ENCODE measurements at regions not wholly inside any gene's neighbourhood (a gene's known extent, or its start where the extent isn't known, plus 50 kb on each side); places are given as distances from the start of the nearest gene placed in this dataset.

- no peak for TF ChIP-seq ZNF23 (tag by site-specific recombination; IDR thresholded peaks at IDR 0.05; ENCODE audit: borderline replicate concordance)
- TF ChIP-seq ZNF555 (tag by site-specific recombination; conservative IDR thresholded peaks at IDR 0.05), result no peak
- TF ChIP-seq ZSCAN5A (tag by site-specific recombination; IDR thresholded peaks at IDR 0.05), result no peak
- no peak for TF ChIP-seq ZNF140 (tag by site-specific recombination; IDR thresholded peaks at IDR 0.05)
- no peak for TF ChIP-seq ZBTB6 (tag by site-specific recombination; IDR thresholded peaks at IDR 0.05)
- no peak for TF ChIP-seq ZNF214 (tag by site-specific recombination; IDR thresholded peaks at IDR 0.05; ENCODE audit: borderline replicate concordance)
- no peak for TF ChIP-seq ZNF335 (tag by site-specific recombination; conservative IDR thresholded peaks at IDR 0.05)
- no peak for TF ChIP-seq ZXDB (tag by site-specific recombination; IDR thresholded peaks at IDR 0.05)
- TF ChIP-seq KLF10 (tag by site-specific recombination; IDR thresholded peaks at IDR 0.05), result no peak
- TF ChIP-seq ZNF16 (tag by site-specific recombination; IDR thresholded peaks at IDR 0.05; ENCODE audit: low read depth), result no peak
- TF ChIP-seq PRDM2 (tag by site-specific recombination; IDR thresholded peaks at IDR 0.05; ENCODE audit: borderline replicate concordance), result no peak
- TF ChIP-seq ZNF514 (tag by site-specific recombination; IDR thresholded peaks at IDR 0.05), result no peak
- TF ChIP-seq ZNF202 (tag by site-specific recombination; IDR thresholded peaks at IDR 0.05; ENCODE audit: borderline replicate concordance), result no peak
These were observed 764.8 kb downstream of the RNF144A start (continued) for GRCh38 chr2:7681881-7682461.

GRCh38 chr2:7683196-7683595 lies 766.0 kb downstream of the RNF144A start:
- H3K9me3 ChIP-seq (ENCODE audit: control insufficient read depth, insufficient read depth, low read depth, low read length), result no peaks in the 10 kb centered on the region
- no peaks in the 10 kb centered on the region for H3K4me1 ChIP-seq (ENCODE audit: control insufficient read depth, insufficient read depth, low read length)
- TF ChIP-seq ZNF354C (tag by site-specific recombination; IDR thresholded peaks at IDR 0.05; ENCODE audit: borderline replicate concordance, low read depth), result no peak
- no peak for TF ChIP-seq ZNF148 (tag by site-specific recombination; IDR thresholded peaks at IDR 0.05; ENCODE audit: borderline replicate concordance)
- TF ChIP-seq ZNF404 (tag by site-specific recombination; IDR thresholded peaks at IDR 0.05), result no peak
- TF ChIP-seq GLI2 (tag by site-specific recombination; IDR thresholded peaks at IDR 0.05; ENCODE audit: borderline replicate concordance, low read depth), result no peak
- TF ChIP-seq ZNF624 (tag by site-specific recombination; IDR thresholded peaks at IDR 0.05), result no peak
- TF ChIP-seq ZSCAN30 (tag by site-specific recombination; IDR thresholded peaks at IDR 0.05), result no peak
- no peak for TF ChIP-seq ZBTB49 (tag by site-specific recombination; IDR thresholded peaks at IDR 0.05; ENCODE audit: low read depth)
- TF ChIP-seq ZSCAN23 (tag by site-specific recombination; IDR thresholded peaks at IDR 0.05), result no peak
- no peak overlapping the region for H3K4me3 ChIP-seq (ENCODE audit: low read depth, low read length)
- H3K27ac ChIP-seq (ENCODE audit: extremely low read depth, low read depth, low read length), result no peak overlapping the region
- CTCF ChIA-PET, result no interaction called here
- H3K36me3 ChIP-seq (ENCODE audit: control insufficient read depth in 2 of 2, insufficient read depth in 1 of 2, low read length in 2 of 2), result no peaks in the 10 kb centered on the region
- POLR2A ChIA-PET, result no interaction called here
